HepG2 (cell line): ENCODE measurements at regions not wholly inside any gene's neighbourhood (a gene's known extent, or its start where the extent isn't known, plus 50 kb on each side); places are given as distances from the start of the nearest gene placed in this dataset.

ENCODE experiments used
- ATAC-seq: fragments of 200-7000 bp; cut with Tn5 transposase; 3 replicates; pipeline ENCODE4 v1.9.1; 2020; ENCODE audit warnings: mild to moderate bottlenecking, moderate library complexity
- BruUV-seq: library from RNA; stranded (reverse); fragments of 400-500 nt; replicated peaks from 2 replicates; lab custom pipeline; 2021; lab: Mats Ljungman, UMichigan
- CTCF ChIA-PET: fragments of 300-600 bp; formaldehyde crosslinking; extraction: SDS; loops from one replicate; lab custom pipeline; 2021; ENCODE audit warnings: low total read pairs, inconsistent platforms, low intra/inter-chr PET ratio; lab: Yijun Ruan, JAX
- POLR2A ChIA-PET: fragments of 350-600 bp; sonication (Branson Sonifier 250); formaldehyde crosslinking; loops from one replicate; lab custom pipeline; 2020; ENCODE audit warnings: antibody characterized with exemption, inconsistent platforms; lab: Yijun Ruan, JAX
- DNase-seq: peaks from one replicate; pipeline ENCODE4 v3.0.0-alpha.2; 2015; ENCODE audit warnings: low spot score
- FAIRE-seq: peaks from 3 replicates; lab custom pipeline; 2011; peaks lifted over from hg19 to GRCh38; lab: Jason Lieb, UNC
- H2AFZ ChIP-seq: one replicate; pipeline ENCODE4 v1.6.1; 2011; ENCODE audit warnings: low read length, inconsistent platforms
- H3K27ac ChIP-seq: fragments of 300-600 bp; 3 replicates; pipeline ENCODE4 v1.8.0; 2011; ENCODE audit warnings: mixed run types, mild to moderate bottlenecking, mixed read lengths, low read length, inconsistent platforms; ENCODE audit not compliant: insufficient read depth; ENCODE audit errors: extremely low read length
- H3K27me3 ChIP-seq, 2 experiments: fragments of 200-600 bp in 1 of 2; 2 replicates in 1 of 2; 3 replicates in 1 of 2; pipeline versions ENCODE4 v1.6.0 to v1.8.0; 2011; ENCODE audit warnings: low read length in 2 of 2, mild to moderate bottlenecking in 2 of 2, moderate library complexity in 2 of 2, inconsistent platforms in 1 of 2; ENCODE audit not compliant: insufficient read depth in 2 of 2, control insufficient read depth in 1 of 2
- H3K36me3 ChIP-seq, 2 experiments: fragments of 200-600 bp in 1 of 2; replicated peaks in 1 of 2; 2 replicates in 1 of 2; 3 replicates in 1 of 2; pipeline versions ENCODE4 v1.5.1 to v1.8.0; 2011; ENCODE audit warnings: low read length in 2 of 2, inconsistent platforms in 1 of 2; ENCODE audit not compliant: insufficient read depth in 2 of 2, control insufficient read depth in 1 of 2
- H3K4me1 ChIP-seq: 2 replicates; pipeline ENCODE4 v1.5.1; 2012; ENCODE audit warnings: low read length, inconsistent platforms; ENCODE audit not compliant: insufficient read depth
- H3K4me2 ChIP-seq: 2 replicates; pipeline ENCODE4 v1.6.0; 2011; ENCODE audit warnings: low read depth, low read length, inconsistent platforms
- H3K4me3 ChIP-seq, 3 experiments: fragments of 200-600 bp in 1 of 3; sonication (generic), shearing (Covaris generic) in 1 of 3; replicated peaks in 1 of 3; 2 replicates each; pipeline ENCODE4 v1.5.1; 2011 to 2016; ENCODE audit warnings: low read length in 3 of 3, inconsistent platforms in 2 of 3, low read depth in 2 of 3, mild to moderate bottlenecking in 2 of 3, control low read depth in 1 of 3, mixed read lengths in 1 of 3; ENCODE audit not compliant: insufficient read depth in 1 of 3
- H3K79me2 ChIP-seq: one replicate; pipeline ENCODE4 v1.6.1; 2011; ENCODE audit warnings: low read length, inconsistent platforms; ENCODE audit not compliant: insufficient read depth
- H3K9ac ChIP-seq: 2 replicates; pipeline ENCODE4 v1.6.0; 2011; ENCODE audit warnings: mild to moderate bottlenecking, low read depth, low read length, inconsistent platforms; ENCODE audit not compliant: insufficient read depth
- H3K9me3 ChIP-seq: 2 replicates; pipeline ENCODE4 v1.5.1; 2012; ENCODE audit warnings: mild to moderate bottlenecking, low read length
- H4K20me1 ChIP-seq: 2 replicates; pipeline ENCODE4 v1.6.0; 2011; ENCODE audit warnings: inconsistent platforms, mild to moderate bottlenecking, low read length, moderate library complexity; ENCODE audit not compliant: insufficient read depth
- CENPX ChIP-seq: sonication (generic); formaldehyde crosslinking; IDR thresholded peaks from 2 replicates; pipeline ENCODE4 v1.9.0; 2021; ENCODE audit warnings: mild to moderate bottlenecking, missing genetic modification reagents, moderate library complexity
- ERF ChIP-seq: IDR thresholded peaks from 2 replicates; pipeline ENCODE4 v1.6.1; 2018; ENCODE audit warnings: missing biosample characterization, missing genetic modification reagents
- MEIS1 ChIP-seq: sonication (generic); formaldehyde crosslinking; IDR thresholded peaks from 2 replicates; pipeline ENCODE4 v1.9.0; 2021; ENCODE audit warnings: mild to moderate bottlenecking, missing genetic modification reagents, moderate library complexity, borderline replicate concordance
- MXI1 ChIP-seq: IDR thresholded peaks from 3 replicates; pipeline ENCODE4 v1.6.1; 2012; ENCODE audit warnings: low read depth, low read length, inconsistent platforms, borderline replicate concordance
- SKI ChIP-seq: fragments of 450-650 bp; IDR thresholded peaks from one replicate; pipeline ENCODE4 v1.6.1; 2018; ENCODE audit warnings: mild to moderate bottlenecking; ENCODE audit not compliant: partially characterized antibody
- SOX6 ChIP-seq, 2 experiments: fragments of 450-650 bp in 1 of 2; sonication (generic) in 1 of 2; formaldehyde crosslinking in 1 of 2; IDR thresholded peaks; 2 replicates each; pipeline versions ENCODE4 v1.4.0 to v1.6.1; 2017 to 2020; ENCODE audit warnings: antibody characterized with exemption in 1 of 2, mild to moderate bottlenecking in 1 of 2, missing genetic modification reagents in 1 of 2
- ZFP37 ChIP-seq: sonication (generic); formaldehyde crosslinking; IDR thresholded peaks from 2 replicates; pipeline ENCODE4 v1.4.0; 2020; ENCODE audit warnings: missing genetic modification reagents, borderline replicate concordance
- ZNF160 ChIP-seq: sonication (generic); formaldehyde crosslinking; IDR thresholded peaks from 2 replicates; pipeline ENCODE4 v1.8.0; 2022; ENCODE audit warnings: mild to moderate bottlenecking, inconsistent platforms, missing genetic modification reagents
- ZNF776 ChIP-seq: sonication (generic); formaldehyde crosslinking; IDR thresholded peaks from 2 replicates; pipeline ENCODE4 v1.4.0; 2020; ENCODE audit warnings: mild to moderate bottlenecking, missing genetic modification reagents
- WGBS: methylation state at CpG from one replicate; pipeline ENCODE4 v1.1.6; 2017; ENCODE audit warnings: low lambda C conversion rate; 5-methylcytosine and 5-hydroxymethylcytosine counted together
- in situ Hi-C: cut with HindIII; loops from 2 replicates; pipeline ENCODE4 v1.10.0; 2017; ENCODE audit warnings: low pct_unique_long_range_greater_than_20kb; ENCODE audit not compliant: extremely low pct_ligation_motif_present
- intact Hi-C: fragments of 100-400 bp; cut with micrococcal nuclease; formaldehyde crosslinking; loops from one replicate; pipeline ENCODE4 v1.10.0; 2022; ENCODE audit not compliant: unreplicated experiment
- TF ChIP-seq, protein P1 (sequence below): sonication (generic); formaldehyde crosslinking; IDR thresholded peaks from 2 replicates; pipeline ENCODE4 v1.5.0; 2020; ENCODE audit warnings: missing genetic modification reagents

DNA sequence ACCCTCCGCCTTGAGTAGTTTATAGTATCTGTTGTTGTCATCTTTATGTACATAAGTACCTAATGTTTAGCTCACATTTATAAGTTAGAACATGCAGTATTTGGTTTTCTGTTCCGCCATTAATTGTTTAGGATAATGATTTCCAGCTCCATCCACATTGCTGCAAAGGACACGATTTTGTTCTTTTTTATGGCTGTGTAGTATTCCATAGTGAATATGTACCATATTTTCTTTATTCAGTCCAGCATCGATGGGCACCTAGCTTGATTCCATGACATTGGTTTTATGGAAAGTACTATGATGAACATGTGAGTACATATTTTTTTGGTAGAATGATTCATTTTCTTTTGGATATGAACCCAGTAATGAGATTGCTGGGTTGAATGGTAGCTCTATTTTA, 174.4 kb upstream of the SPRY2 start:
- ChIA-PET CTCF (no interaction called here), POLR2A (no interaction called here)
- Histone ChIP-seq H3K36me3 (no peaks in the 10 kb centered on the region), H3K9ac (no peak overlapping the region), H4K20me1 (no peaks in the 10 kb centered on the region), H3K27me3 (no peaks in the 10 kb centered on the region), H3K4me1 (no peaks in the 10 kb centered on the region), H3K27ac (no peak overlapping the region), H3K9me3 (peaks cover 46% of the 10 kb centered on the region), H2AFZ (no peak overlapping the region), H3K79me2 (no peaks in the 10 kb centered on the region)
- DNase-seq: no peak
- no TSS peak for BruUV-seq
- FAIRE-seq: no peak
- in situ Hi-C loops: no loop called here
- intact Hi-C loops: no loop called here
- under 1% methylated on average over 4 of the region's 4 CpGs for WGBS
- TF ChIP-seq CENPX (CRISPR knock-in tag) (no peak), MEIS1 (CRISPR knock-in tag) (no peak), ZNF160 (CRISPR knock-in tag) (no peak), ZNF776 (CRISPR knock-in tag) (no peak), SOX6 (IDR thresholded peaks at IDR 0.05) (no peak), SOX6 (CRISPR knock-in tag; IDR thresholded peaks at IDR 0.05) (no peak), SKI (no peak), MXI1 (no peak), ZFP37 (CRISPR knock-in tag) (no peak)
- TF ChIP-seq, protein P1, sequence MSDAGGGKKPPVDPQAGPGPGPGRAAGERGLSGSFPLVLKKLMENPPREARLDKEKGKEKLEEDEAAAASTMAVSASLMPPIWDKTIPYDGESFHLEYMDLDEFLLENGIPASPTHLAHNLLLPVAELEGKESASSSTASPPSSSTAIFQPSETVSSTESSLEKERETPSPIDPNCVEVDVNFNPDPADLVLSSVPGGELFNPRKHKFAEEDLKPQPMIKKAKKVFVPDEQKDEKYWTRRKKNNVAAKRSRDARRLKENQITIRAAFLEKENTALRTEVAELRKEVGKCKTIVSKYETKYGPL: no peak
- TF ChIP-seq, all 625 proteins: peak for 0
- no peak overlapping the region for H3K4me3 ChIP-seq
- H3K4me2 ChIP-seq: no peak overlapping the region
- ATAC-seq: no peak

GRCh38 chr13:80513196-80513595, 172.3 kb upstream of the SPRY2 start:
- H3K4me1 ChIP-seq: no peaks in the 10 kb centered on the region
- ChIA-PET POLR2A (no interaction called here), CTCF (no interaction called here)
- H3K27ac ChIP-seq: no peak overlapping the region
- H3K79me2 ChIP-seq: no peaks in the 10 kb centered on the region
- no peak for TF ChIP-seq ERF
- no peak for TF ChIP-seq SOX6 (IDR thresholded peaks at IDR 0.05)
- TF ChIP-seq SOX6 (CRISPR knock-in tag; IDR thresholded peaks at IDR 0.05): no peak
- DNase-seq (no peak), ATAC-seq (no peak), FAIRE-seq (no peak)
- intact Hi-C loops (no loop called here), in situ Hi-C loops (no loop called here)
- no peak overlapping the region for H3K9ac ChIP-seq
- no peaks in the 10 kb centered on the region for H4K20me1 ChIP-seq
- no TSS peak for BruUV-seq
- 5% methylated on average over 1 of the region's 1 CpG for WGBS
- no peaks in the 10 kb centered on the region for H3K36me3 ChIP-seq
- no peak overlapping the region for H2AFZ ChIP-seq
- H3K4me2 ChIP-seq: no peak overlapping the region
- H3K4me3 ChIP-seq: no peak overlapping the region
- H3K9me3 ChIP-seq: peaks cover 65% of the 10 kb centered on the region
- H3K27me3 ChIP-seq: no peaks in the 10 kb centered on the region
